ENCODE measurements at regions not wholly inside any gene's neighbourhood (a gene's known extent, or its start where the extent isn't known, plus 50 kb on each side); places are given as distances from the start of the nearest gene placed in this dataset.
"Not testable (repeated sequence)": the region's sequence is repeated elsewhere in the genome, so short reads cannot be mapped to it uniquely, and the experiment has no call there.

- no peak for DNase-seq (ENCODE audit: low read depth in 2 of 2)
Measured at GRCh38 chr3:177249203-177249602, 51.9 kb upstream of the TBL1XR1 start.

GRCh38 chr3:177250151-177250550, 52.9 kb upstream of the TBL1XR1 start:
- no peak for DNase-seq (ENCODE audit: low read depth in 2 of 2)

- no peak for DNase-seq (ENCODE audit: low read depth in 2 of 2)
Measured at GRCh38 chr3:177251755-177252154, 54.5 kb upstream of the TBL1XR1 start.

- peak; percentile 53 to 62 for DNase-seq (ENCODE audit: low read depth in 2 of 2)
Measured at GRCh38 chr3:177257006-177257405, 59.7 kb upstream of the TBL1XR1 start.

- DNase-seq (ENCODE audit: low read depth in 2 of 2): no peak
Measured at GRCh38 chr3:177257625-177258024, 60.3 kb upstream of the TBL1XR1 start.

- DNase-seq (ENCODE audit: low read depth in 2 of 2): no peak
Measured at GRCh38 chr3:177262396-177262795, 65.1 kb upstream of the TBL1XR1 start.

GRCh38 chr3:177263615-177264368, 66.5 kb upstream of the TBL1XR1 start:
- DNase-seq (ENCODE audit: low read depth in 2 of 2): no peak

GRCh38 chr3:177271811-177272501, 74.7 kb upstream of the TBL1XR1 start:
- not testable (repeated sequence) for DNase-seq (ENCODE audit: low read depth in 2 of 2)

GRCh38 chr3:177278016-177278415, 80.7 kb upstream of the TBL1XR1 start:
- DNase-seq (ENCODE audit: low read depth in 2 of 2): no peak

GRCh38 chr3:177279118-177279815, 82.0 kb upstream of the TBL1XR1 start:
- no peak for DNase-seq (ENCODE audit: low read depth in 2 of 2)

GRCh38 chr3:177281292-177282118, 84.2 kb upstream of the TBL1XR1 start:
- no peak for DNase-seq (ENCODE audit: low read depth in 2 of 2)

- DNase-seq (ENCODE audit: low read depth in 2 of 2): no peak
Measured at GRCh38 chr3:177282119-177282655, 84.9 kb upstream of the TBL1XR1 start.

- no peak for DNase-seq (ENCODE audit: low read depth in 2 of 2)
Measured at GRCh38 chr3:177283983-177284382, 86.7 kb upstream of the TBL1XR1 start.

- DNase-seq (ENCODE audit: low read depth in 2 of 2): no peak
Measured at GRCh38 chr3:177284383-177284881, 87.2 kb upstream of the TBL1XR1 start.

GRCh38 chr3:177286034-177286433, 88.8 kb upstream of the TBL1XR1 start:
- DNase-seq (ENCODE audit: low read depth in 2 of 2): no peak

- no peak for DNase-seq (ENCODE audit: low read depth in 2 of 2)
Measured at GRCh38 chr3:177287231-177287630, 89.9 kb upstream of the TBL1XR1 start.

GRCh38 chr3:177290633-177291032, 93.4 kb upstream of the TBL1XR1 start:
- DNase-seq (ENCODE audit: low read depth in 2 of 2): no peak

- no peak for DNase-seq (ENCODE audit: low read depth in 2 of 2)
Measured at GRCh38 chr3:177294221-177294620, 96.9 kb upstream of the TBL1XR1 start.

- DNase-seq (ENCODE audit: low read depth in 2 of 2): no peak
Measured at GRCh38 chr3:177295116-177295515, 97.8 kb upstream of the TBL1XR1 start.

GRCh38 chr3:177299250-177299649, 102.0 kb upstream of the TBL1XR1 start:
- DNase-seq (ENCODE audit: low read depth in 2 of 2): no peak

All from fibroblast of skin of left biceps (primary cell).